Endothelial cell of umbilical vein (primary cell): ENCODE measurements at regions not wholly inside any gene's neighbourhood (a gene's known extent, or its start where the extent isn't known, plus 50 kb on each side); places are given as distances from the start of the nearest gene placed in this dataset.

Experiments used
- BruUV-seq: library from RNA; stranded (reverse); fragments of 400-500 nt; replicated peaks from 2 replicates; lab custom pipeline; 2021; lab: Mats Ljungman, UMichigan
- CTCF ChIA-PET: fragments of 300-600, 350-600 bp; sonication (Branson Sonifier 250); formaldehyde crosslinking; loops from one replicate; lab custom pipeline; 2021; ENCODE audit warnings: antibody characterized with exemption, inconsistent platforms; lab: Charles Lee
- POLR2A ChIA-PET: fragments of 300-600, 350-600 bp; sonication (Branson Sonifier 250); formaldehyde crosslinking; loops from one replicate; lab custom pipeline; 2021; ENCODE audit warnings: antibody characterized with exemption, inconsistent platforms; lab: Charles Lee
- DNase-seq: peaks from one replicate; pipeline ENCODE4 v3.0.0-alpha.2; 2011; ENCODE audit warnings: low read depth, low spot score
- FAIRE-seq: peaks from 2 replicates; lab custom pipeline; 2011; peaks lifted over from hg19 to GRCh38; lab: Jason Lieb, UNC
- H2AFZ ChIP-seq: 2 replicates; pipeline ENCODE4 v1.6.0; 2012; ENCODE audit warnings: low read depth, low read length, control low read depth, inconsistent platforms
- H3K27ac ChIP-seq: 2 replicates; pipeline ENCODE4 v1.5.1; 2011; ENCODE audit warnings: low read depth, mild to moderate bottlenecking, control low read depth, low read length, moderate library complexity; ENCODE audit not compliant: insufficient read depth
- H3K27me3 ChIP-seq, 2 experiments: 2 replicates each; pipeline versions ENCODE4 v1.6.0 to v1.6.1; 2011; ENCODE audit warnings: low read length in 2 of 2, mixed read lengths in 1 of 2; ENCODE audit not compliant: control insufficient read depth in 2 of 2, insufficient read depth in 2 of 2
- H3K36me3 ChIP-seq, 2 experiments: 2 replicates in 1 of 2; 3 replicates in 1 of 2; pipeline ENCODE4 v1.5.1; 2011; ENCODE audit warnings: low read length in 2 of 2, mild to moderate bottlenecking in 1 of 2, moderate library complexity in 1 of 2; ENCODE audit not compliant: control insufficient read depth in 2 of 2, insufficient read depth in 2 of 2; ENCODE audit errors: extremely low read depth in 1 of 2
- H3K4me1 ChIP-seq: 3 replicates; pipeline ENCODE4 v1.5.1; 2011; ENCODE audit warnings: mild to moderate bottlenecking, low read length; ENCODE audit not compliant: control insufficient read depth, insufficient read depth; ENCODE audit errors: extremely low read depth
- H3K4me2 ChIP-seq: 2 replicates; pipeline ENCODE4 v1.6.1; 2011; ENCODE audit warnings: low read length, control low read depth, mixed read lengths; ENCODE audit not compliant: insufficient read depth
- H3K4me3 ChIP-seq, 3 experiments: fragments of 200-600 bp in 1 of 3; sonication (generic), shearing (Covaris generic) in 1 of 3; replicated peaks in 1 of 3; 2 replicates each; pipeline ENCODE4 v1.5.1; 2011 to 2016; ENCODE audit warnings: control low read depth in 3 of 3, low read length in 3 of 3, mild to moderate bottlenecking in 2 of 3, inconsistent platforms in 1 of 3, low read depth in 1 of 3, moderate library complexity in 1 of 3; ENCODE audit not compliant: insufficient read depth in 1 of 3
- H3K79me2 ChIP-seq: 2 replicates; pipeline ENCODE4 v1.6.0; 2012; ENCODE audit warnings: low read length, inconsistent platforms; ENCODE audit not compliant: control insufficient read depth, insufficient read depth
- H3K9ac ChIP-seq: replicated peaks from 2 replicates; pipeline ENCODE3; 2011; ENCODE audit warnings: low read length, control low read depth; ENCODE audit not compliant: insufficient read depth; ENCODE audit errors: extremely low read depth
- H3K9me1 ChIP-seq: replicated peaks from 3 replicates; pipeline ENCODE4 v1.6.0; 2011; ENCODE audit warnings: mild to moderate bottlenecking, low read length; ENCODE audit not compliant: control insufficient read depth, insufficient read depth; ENCODE audit errors: extremely low read depth
- H3K9me3 ChIP-seq: replicated peaks from 2 replicates; pipeline ENCODE4 v1.5.1; 2012; ENCODE audit warnings: low read length, inconsistent platforms; ENCODE audit not compliant: control insufficient read depth, insufficient read depth
- H4K20me1 ChIP-seq: replicated peaks from 2 replicates; pipeline ENCODE3; 2011; ENCODE audit warnings: mild to moderate bottlenecking, low read length; ENCODE audit not compliant: control insufficient read depth, insufficient read depth; ENCODE audit errors: extremely low read depth
- EZH2 ChIP-seq: IDR thresholded peaks from 2 replicates; pipeline ENCODE4 v1.6.1; 2012; ENCODE audit warnings: borderline replicate concordance, low read depth, mild to moderate bottlenecking, moderate library complexity, low read length, inconsistent platforms; ENCODE audit not compliant: severe bottlenecking
- FOS ChIP-seq: IDR thresholded peaks from 2 replicates; pipeline ENCODE4 v1.6.1; 2011; ENCODE audit warnings: mild to moderate bottlenecking, low read length, moderate library complexity, borderline replicate concordance; ENCODE audit not compliant: insufficient read depth
- GATA2 ChIP-seq: IDR thresholded peaks from 2 replicates; pipeline ENCODE4 v1.7.0; 2011; ENCODE audit warnings: low read depth, mild to moderate bottlenecking, moderate library complexity, mixed read lengths, low read length; ENCODE audit not compliant: insufficient read length, insufficient read depth
- JUN ChIP-seq: IDR thresholded peaks from 2 replicates; pipeline ENCODE4 v1.6.1; 2011; ENCODE audit warnings: borderline replicate concordance, low read depth; ENCODE audit not compliant: insufficient read length, insufficient read depth
- POLR2A ChIP-seq: IDR thresholded peaks from 2 replicates; pipeline ENCODE4 v1.6.1; 2012; ENCODE audit warnings: low read depth, mild to moderate bottlenecking, control low read depth, low read length
- POLR2AphosphoS5 ChIP-seq: IDR thresholded peaks from 2 replicates; pipeline ENCODE4 v1.6.1; 2012; ENCODE audit warnings: low read depth, mild to moderate bottlenecking, control low read depth, low read length, moderate library complexity; ENCODE audit not compliant: insufficient read depth
- dilution Hi-C: fragments of 300-500 bp; cut with MboI; formaldehyde crosslinking; loops from one replicate; pipeline ENCODE4 v1.15.0; 2019; ENCODE audit warnings: low sequenced_read_pairs; ENCODE audit not compliant: extremely low pct_ligation_motif_present
- intact Hi-C: fragments of 100-400 bp; cut with micrococcal nuclease; formaldehyde crosslinking; loops from one replicate; pipeline ENCODE4 v1.10.0; 2022
- TF ChIP-seq, protein P1 (sequence below): IDR thresholded peaks from 2 replicates; pipeline ENCODE4 v1.6.1; 2011; ENCODE audit not compliant: insufficient read depth, insufficient read length
- TF ChIP-seq, protein P2 (sequence below), 2 donors: IDR thresholded peaks; 1 replicate in 1 of 2; 2 replicates in 1 of 2; pipeline ENCODE4 v1.5.1; 2011; ENCODE audit warnings: low read length in 2 of 2, mild to moderate bottlenecking in 2 of 2, moderate library complexity in 2 of 2, control low read depth in 1 of 2, inconsistent platforms in 1 of 2, low read depth in 1 of 2; ENCODE audit not compliant: insufficient read depth in 1 of 2; ENCODE audit errors: extremely low read depth in 1 of 2

DNA sequence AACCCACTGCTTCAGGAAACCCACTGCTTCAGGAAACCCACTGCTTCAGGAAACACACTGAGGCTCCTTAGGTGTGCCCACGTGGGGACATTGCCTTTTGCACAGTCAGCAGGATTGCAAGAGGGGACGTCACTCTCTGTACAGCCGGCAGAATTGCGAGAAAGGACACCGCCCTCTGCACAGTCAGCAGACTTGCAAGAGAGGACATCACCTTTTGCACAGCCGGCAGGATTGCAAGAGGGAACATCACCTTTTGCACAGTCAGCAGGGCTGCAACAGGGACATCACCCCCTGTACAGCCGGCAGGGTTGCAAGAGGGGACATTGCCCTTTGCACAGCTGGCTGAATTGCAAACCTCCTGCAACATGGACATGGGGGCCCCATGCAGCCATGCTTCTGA lies 407.6 kb downstream of the GLRX3 start:
- ChIA-PET POLR2A (no interaction called here), CTCF (no interaction called here)
- Histone ChIP-seq H3K79me2 (no peaks in the 10 kb centered on the region), H3K4me2 (no peak overlapping the region), H3K36me3 (no peaks in the 10 kb centered on the region), H4K20me1 (no peaks in the 10 kb centered on the region), H3K27ac (no peak overlapping the region), H3K9me3 (peaks cover 2% of the 10 kb centered on the region), H3K4me3 (no peak overlapping the region), H2AFZ (no peak overlapping the region), H3K9me1 (no peaks in the 10 kb centered on the region), H3K4me1 (no peaks in the 10 kb centered on the region), H3K9ac (no peak overlapping the region), H3K27me3 (no peaks in the 10 kb centered on the region)
- intact Hi-C loops, result no loop called here
- FAIRE-seq (no peak), DNase-seq (no peak)
- dilution Hi-C loops, result no loop called here
- TF ChIP-seq JUN (no peak), GATA2 (no peak), EZH2 (no peak), FOS (no peak), POLR2A (no peak)
- TF ChIP-seq, protein P1, sequence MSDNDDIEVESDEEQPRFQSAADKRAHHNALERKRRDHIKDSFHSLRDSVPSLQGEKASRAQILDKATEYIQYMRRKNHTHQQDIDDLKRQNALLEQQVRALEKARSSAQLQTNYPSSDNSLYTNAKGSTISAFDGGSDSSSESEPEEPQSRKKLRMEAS, result no peak
- TF ChIP-seq, protein P2, sequence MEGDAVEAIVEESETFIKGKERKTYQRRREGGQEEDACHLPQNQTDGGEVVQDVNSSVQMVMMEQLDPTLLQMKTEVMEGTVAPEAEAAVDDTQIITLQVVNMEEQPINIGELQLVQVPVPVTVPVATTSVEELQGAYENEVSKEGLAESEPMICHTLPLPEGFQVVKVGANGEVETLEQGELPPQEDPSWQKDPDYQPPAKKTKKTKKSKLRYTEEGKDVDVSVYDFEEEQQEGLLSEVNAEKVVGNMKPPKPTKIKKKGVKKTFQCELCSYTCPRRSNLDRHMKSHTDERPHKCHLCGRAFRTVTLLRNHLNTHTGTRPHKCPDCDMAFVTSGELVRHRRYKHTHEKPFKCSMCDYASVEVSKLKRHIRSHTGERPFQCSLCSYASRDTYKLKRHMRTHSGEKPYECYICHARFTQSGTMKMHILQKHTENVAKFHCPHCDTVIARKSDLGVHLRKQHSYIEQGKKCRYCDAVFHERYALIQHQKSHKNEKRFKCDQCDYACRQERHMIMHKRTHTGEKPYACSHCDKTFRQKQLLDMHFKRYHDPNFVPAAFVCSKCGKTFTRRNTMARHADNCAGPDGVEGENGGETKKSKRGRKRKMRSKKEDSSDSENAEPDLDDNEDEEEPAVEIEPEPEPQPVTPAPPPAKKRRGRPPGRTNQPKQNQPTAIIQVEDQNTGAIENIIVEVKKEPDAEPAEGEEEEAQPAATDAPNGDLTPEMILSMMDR (IDR thresholded peaks at IDR 0.05; ENCODE audit: extremely low read depth in 1 of 2, insufficient read depth in 1 of 2, low read depth in 1 of 2, low read length in 2 of 2), result no peak
- no TSS peak for BruUV-seq

DNA sequence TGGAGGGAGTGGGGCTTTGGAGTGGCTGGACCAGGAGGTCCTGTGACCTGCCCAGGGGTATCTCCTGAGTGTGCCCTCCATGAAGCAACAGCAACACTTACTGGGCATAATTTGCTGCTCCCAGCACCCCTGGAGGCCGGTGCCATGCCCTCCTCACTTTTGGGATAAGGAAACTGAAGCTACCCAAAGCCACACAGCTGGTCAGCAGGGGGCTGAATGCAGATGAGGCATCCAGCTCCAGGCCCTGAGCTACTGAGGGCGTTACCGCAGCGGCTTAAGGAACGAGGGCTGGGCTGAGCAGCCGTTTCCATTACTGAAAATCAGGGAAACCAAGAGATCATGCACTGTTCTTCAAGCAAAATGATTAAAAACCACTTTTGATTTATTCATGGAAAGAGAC lies 408.9 kb downstream of the GLRX3 start:
- H3K9me3 ChIP-seq, result peaks cover 2% of the 10 kb centered on the region
- intact Hi-C loops (no loop called here), dilution Hi-C loops (no loop called here)
- TF ChIP-seq FOS, result no peak
- TF ChIP-seq POLR2AphosphoS5, result no peak
- no peak for TF ChIP-seq GATA2
- no peak for TF ChIP-seq EZH2
- TF ChIP-seq JUN, result no peak
- TF ChIP-seq, protein P1, result no peak
- no peaks in the 10 kb centered on the region for H3K4me1 ChIP-seq
- FAIRE-seq (no peak), DNase-seq (no peak)
- H3K9me1 ChIP-seq, result no peaks in the 10 kb centered on the region
- no peaks in the 10 kb centered on the region for H4K20me1 ChIP-seq
- no peak overlapping the region for H3K4me2 ChIP-seq
- no peak overlapping the region for H2AFZ ChIP-seq
- BruUV-seq, result no TSS peak
- H3K27ac ChIP-seq, result no peak overlapping the region
- H3K9ac ChIP-seq, result no peak overlapping the region
- CTCF ChIA-PET, result no interaction called here
- H3K4me3 ChIP-seq, result no peak overlapping the region
- POLR2A ChIA-PET, result no interaction called here
- no peaks in the 10 kb centered on the region for H3K27me3 ChIP-seq
- no peaks in the 10 kb centered on the region for H3K79me2 ChIP-seq
- H3K36me3 ChIP-seq, result no peaks in the 10 kb centered on the region
